ENCODE measurements at regions not wholly inside any gene's neighbourhood (a gene's known extent, or its start where the extent isn't known, plus 50 kb on each side); places are given as distances from the start of the nearest gene placed in this dataset.

DNA sequence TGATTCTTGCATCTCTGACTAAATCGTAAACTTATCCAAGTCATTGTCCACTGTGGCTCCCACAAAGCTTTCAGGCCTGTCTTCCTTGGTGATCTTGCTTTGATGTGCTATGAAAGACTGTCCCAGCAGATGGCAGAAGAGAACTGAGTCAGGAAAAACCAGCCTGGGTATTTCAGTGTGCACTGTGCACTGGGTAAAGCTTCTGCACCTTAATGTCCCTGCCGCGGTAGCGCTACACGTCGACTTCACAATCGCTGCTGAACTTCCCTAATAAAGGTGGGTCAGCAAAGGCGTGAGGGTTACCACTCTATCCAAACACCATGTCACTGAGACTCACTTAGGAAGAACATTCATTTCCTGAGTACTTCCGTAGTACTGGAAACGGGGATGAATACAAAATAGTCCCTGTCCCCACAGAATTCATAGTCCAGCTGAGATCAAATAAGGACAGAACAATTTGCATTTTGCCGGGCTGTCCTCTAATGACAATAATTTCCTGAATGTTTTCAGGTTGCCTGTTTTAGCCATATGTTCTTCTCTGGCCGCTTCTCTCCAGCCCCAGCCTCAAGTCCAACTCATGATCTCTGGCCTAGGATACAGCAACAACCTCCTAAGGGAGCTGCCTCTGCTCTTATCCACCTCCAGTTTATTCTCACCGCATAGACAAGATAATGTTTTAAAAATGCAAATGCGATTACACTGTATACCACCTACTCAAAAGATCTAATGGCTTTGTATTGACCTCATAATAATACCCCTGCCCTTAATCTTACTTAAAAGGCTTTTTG is 83.6 kb upstream of the AKAP13 start:
- TF ChIP-seq, protein P1, sequence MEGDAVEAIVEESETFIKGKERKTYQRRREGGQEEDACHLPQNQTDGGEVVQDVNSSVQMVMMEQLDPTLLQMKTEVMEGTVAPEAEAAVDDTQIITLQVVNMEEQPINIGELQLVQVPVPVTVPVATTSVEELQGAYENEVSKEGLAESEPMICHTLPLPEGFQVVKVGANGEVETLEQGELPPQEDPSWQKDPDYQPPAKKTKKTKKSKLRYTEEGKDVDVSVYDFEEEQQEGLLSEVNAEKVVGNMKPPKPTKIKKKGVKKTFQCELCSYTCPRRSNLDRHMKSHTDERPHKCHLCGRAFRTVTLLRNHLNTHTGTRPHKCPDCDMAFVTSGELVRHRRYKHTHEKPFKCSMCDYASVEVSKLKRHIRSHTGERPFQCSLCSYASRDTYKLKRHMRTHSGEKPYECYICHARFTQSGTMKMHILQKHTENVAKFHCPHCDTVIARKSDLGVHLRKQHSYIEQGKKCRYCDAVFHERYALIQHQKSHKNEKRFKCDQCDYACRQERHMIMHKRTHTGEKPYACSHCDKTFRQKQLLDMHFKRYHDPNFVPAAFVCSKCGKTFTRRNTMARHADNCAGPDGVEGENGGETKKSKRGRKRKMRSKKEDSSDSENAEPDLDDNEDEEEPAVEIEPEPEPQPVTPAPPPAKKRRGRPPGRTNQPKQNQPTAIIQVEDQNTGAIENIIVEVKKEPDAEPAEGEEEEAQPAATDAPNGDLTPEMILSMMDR (IDR thresholded peaks at IDR 0.05) = peak; percentile 64 to 75 (median 74)
- TF ChIP-seq POLR2A (IDR thresholded peaks at IDR 0.05) = no peak

Data from uterus (tissue), 2 donors.